KMS-11 (cell line): ENCODE measurements at regions not wholly inside any gene's neighbourhood (a gene's known extent, or its start where the extent isn't known, plus 50 kb on each side); places are given as distances from the start of the nearest gene placed in this dataset.

Experiments used
- H2AFZ ChIP-seq: fragments of 200-600 bp; sonication (generic); 2 replicates; pipeline ENCODE4 v1.6.1; 2016; ENCODE audit warnings: antibody characterized with exemption, mixed run types, low read depth
- H3K27ac ChIP-seq: fragments of 200-600 bp; sonication (generic); 2 replicates; pipeline ENCODE4 v1.6.1; 2016; ENCODE audit warnings: mild to moderate bottlenecking, mixed run types
- H3K27me3 ChIP-seq: fragments of 200-600 bp; sonication (generic); 2 replicates; pipeline ENCODE4 v1.6.1; 2017; ENCODE audit warnings: mild to moderate bottlenecking, low read depth, mixed run types, moderate library complexity; ENCODE audit not compliant: insufficient read depth
- H3K36me3 ChIP-seq: fragments of 200-600 bp; sonication (generic); 2 replicates; pipeline ENCODE4 v1.6.1; 2017; ENCODE audit warnings: mild to moderate bottlenecking, mixed run types; ENCODE audit not compliant: insufficient read depth
- H3K4me1 ChIP-seq: fragments of 200-600 bp; sonication (generic); 2 replicates; pipeline ENCODE4 v1.6.1; 2016; ENCODE audit warnings: mild to moderate bottlenecking, low read depth, mixed run types; ENCODE audit not compliant: poor library complexity, severe bottlenecking
- H3K4me2 ChIP-seq: fragments of 200-600 bp; sonication (generic); 2 replicates; pipeline ENCODE4 v1.7.0; 2016; ENCODE audit warnings: mild to moderate bottlenecking, mixed run types
- H3K4me3 ChIP-seq: fragments of 200-600 bp; sonication (generic); IDR thresholded peaks from 2 replicates; pipeline ENCODE4 v1.6.1; 2017; ENCODE audit warnings: low read depth, low read length, mixed read lengths; ENCODE audit not compliant: insufficient read depth
- H3K79me2 ChIP-seq: fragments of 200-600 bp; sonication (generic); 2 replicates; pipeline ENCODE4 v1.6.1; 2016; ENCODE audit warnings: low read depth, mixed run types; ENCODE audit not compliant: insufficient read depth
- H3K9ac ChIP-seq: fragments of 200-600 bp; sonication (generic); 2 replicates; pipeline ENCODE4 v1.6.1; 2016; ENCODE audit warnings: mild to moderate bottlenecking, mixed run types
- H4K20me1 ChIP-seq: fragments of 200-600 bp; sonication (generic); 2 replicates; pipeline ENCODE4 v1.6.1; 2016; ENCODE audit warnings: mild to moderate bottlenecking, mixed run types; ENCODE audit not compliant: insufficient read depth
- CTCF ChIP-seq: fragments of 200-600 bp; sonication (generic); conservative IDR thresholded peaks from 2 replicates; pipeline ENCODE4 v1.6.1; 2017; ENCODE audit warnings: low read depth, mild to moderate bottlenecking, antibody characterized with exemption, low read length, moderate library complexity, mixed read lengths

GRCh38 chr5:173532689-173533250, 83.7 kb downstream of the BOD1 start:
- Histone ChIP-seq H3K27me3 (no peaks in the 10 kb centered on the region), H3K36me3 (no peaks in the 10 kb centered on the region)

GRCh38 chr5:173531863-173532262, 84.6 kb downstream of the BOD1 start:
- no peak overlapping the region for H3K4me3 ChIP-seq
- no peaks in the 10 kb centered on the region for H4K20me1 ChIP-seq
- no peak overlapping the region for H3K4me2 ChIP-seq
- no peaks in the 10 kb centered on the region for H3K79me2 ChIP-seq
- H3K27ac ChIP-seq: no peak overlapping the region
- H3K27me3 ChIP-seq: no peaks in the 10 kb centered on the region
- H2AFZ ChIP-seq: no peak overlapping the region
- no peak overlapping the region for H3K9ac ChIP-seq
- H3K36me3 ChIP-seq: no peaks in the 10 kb centered on the region
- no peak for TF ChIP-seq CTCF
- peaks cover 5% of the 10 kb centered on the region for H3K4me1 ChIP-seq

More at GRCh38 chr5:173532689-173533250, 83.7 kb downstream of the BOD1 start:
- Histone ChIP-seq H3K27ac (no peak overlapping the region), H3K4me1 (peaks cover 13% of the 10 kb centered on the region), H4K20me1 (no peaks in the 10 kb centered on the region), H2AFZ (no peak overlapping the region), H3K9ac (no peak overlapping the region), H3K4me2 (no peak overlapping the region), H3K79me2 (no peaks in the 10 kb centered on the region), H3K4me3 (no peak overlapping the region)
- no peak for TF ChIP-seq CTCF

- no peaks in the 10 kb centered on the region for H3K4me1 ChIP-seq
Observed at GRCh38 chr5:173530547-173530946, 85.9 kb downstream of the BOD1 start.

GRCh38 chr5:173529861-173530260, 86.6 kb downstream of the BOD1 start:
- Histone ChIP-seq H3K79me2 (no peaks in the 10 kb centered on the region), H3K4me3 (no peak overlapping the region), H3K9ac (no peak overlapping the region), H3K4me2 (no peak overlapping the region), H3K27me3 (no peaks in the 10 kb centered on the region), H3K4me1 (no peaks in the 10 kb centered on the region), H4K20me1 (no peaks in the 10 kb centered on the region), H3K36me3 (no peaks in the 10 kb centered on the region), H3K27ac (no peak overlapping the region), H2AFZ (no peak overlapping the region)
- no peak for TF ChIP-seq CTCF

More at GRCh38 chr5:173530547-173530946, 85.9 kb downstream of the BOD1 start:
- H3K4me2 ChIP-seq: no peak overlapping the region
- H3K27ac ChIP-seq: no peak overlapping the region
- H3K27me3 ChIP-seq: no peaks in the 10 kb centered on the region
- no peaks in the 10 kb centered on the region for H3K79me2 ChIP-seq
- no peak for TF ChIP-seq CTCF
- H2AFZ ChIP-seq: no peak overlapping the region
- no peak overlapping the region for H3K4me3 ChIP-seq
- H3K36me3 ChIP-seq: no peaks in the 10 kb centered on the region
- H4K20me1 ChIP-seq: no peaks in the 10 kb centered on the region
- no peak overlapping the region for H3K9ac ChIP-seq
